ENCODE measurements at regions not wholly inside any gene's neighbourhood (a gene's known extent, or its start where the extent isn't known, plus 50 kb on each side); places are given as distances from the start of the nearest gene placed in this dataset.

- Histone ChIP-seq H3K4me1 (ENCODE audit: control insufficient read depth in 1 of 2, insufficient read depth in 2 of 2, low read length in 2 of 2) (no peaks in the 10 kb centered on the region), H3K27ac (ENCODE audit: low read depth, low read length) (no peak overlapping the region), H2AFZ (ENCODE audit: low read depth, low read length, poor library complexity, severe bottlenecking) (no peak overlapping the region), H3K4me2 (ENCODE audit: low read length) (no peak overlapping the region), H4K20me1 (ENCODE audit: insufficient read depth) (no peaks in the 10 kb centered on the region), H3K9ac (ENCODE audit: low read length) (no peak overlapping the region), H3K9me2 (ENCODE audit: insufficient read depth) (no peaks in the 10 kb centered on the region), H3K9me3 (ENCODE audit: control insufficient read depth in 1 of 2, insufficient read depth in 1 of 2, low read depth in 1 of 2, low read length in 2 of 2) (peaks cover 3 to 24% of the 10 kb centered on the region in 2 experiments; a peak in 2 of 4 replicates), H3K79me2 (ENCODE audit: insufficient read depth, low read length) (no peaks in the 10 kb centered on the region), H3K27me3 (ENCODE audit: insufficient read depth, low read length) (no peaks in the 10 kb centered on the region), H3K36me3 (ENCODE audit: control insufficient read depth in 1 of 2, insufficient read depth in 2 of 2, low read length in 2 of 2) (no peaks in the 10 kb centered on the region), H3K4me3 (replicated peaks in 1 of 2; ENCODE audit: low read depth in 1 of 2, low read length in 2 of 2) (no peak overlapping the region)
- POLR2A ChIA-PET = no interaction called here
- CTCF ChIA-PET = no interaction called here
- no TSS peak for BruUV-seq (replicated peaks)
- DNase-seq (ENCODE audit: low read depth, low spot score) (no peak), ATAC-seq (no peak)
- RAD21 ChIA-PET (ENCODE audit: low non-redundant PET in 1 of 2, low total read pairs in 2 of 2, uncharacterized antibody in 2 of 2, unreplicated experiment in 2 of 2) = no interaction called here
- intact Hi-C loops (cut with micrococcal nuclease) = no loop called here
- TF ChIP-seq POLR2A (IDR thresholded peaks at IDR 0.05; ENCODE audit: borderline replicate concordance, extremely low read depth, insufficient read depth, insufficient read length) (no peak), JUND (IDR thresholded peaks at IDR 0.05) (no peak), EZH2phosphoT487 (IDR thresholded peaks at IDR 0.05; ENCODE audit: borderline replicate concordance) (no peak), SRF (IDR thresholded peaks at IDR 0.05; ENCODE audit: low read depth) (no peak), EZH2 (IDR thresholded peaks at IDR 0.05) (no peak), ELF1 (IDR thresholded peaks at IDR 0.05; ENCODE audit: borderline replicate concordance, low read depth) (no peak), YY1 (IDR thresholded peaks at IDR 0.05; ENCODE audit: extremely low read depth, insufficient replicate concordance, low read depth, low read length) (no peak), FOSL1 (IDR thresholded peaks at IDR 0.05; ENCODE audit: low read depth) (no peak), POLR2AphosphoS5 (IDR thresholded peaks at IDR 0.05; ENCODE audit: low read depth, low read length) (no peak)
These were observed 123.9 kb downstream of the TUBA3C start for GRCh38 chr13:19057588-19058340.

GRCh38 chr13:19056984-19057490 is 124.6 kb downstream of the TUBA3C start:
- intact Hi-C loops (cut with micrococcal nuclease) = no loop called here
- Histone ChIP-seq H3K27me3 (ENCODE audit: insufficient read depth, low read length) (no peaks in the 10 kb centered on the region), H3K4me3 (replicated peaks in 1 of 2; ENCODE audit: low read depth in 1 of 2, low read length in 2 of 2) (no peak overlapping the region), H4K20me1 (ENCODE audit: insufficient read depth) (no peaks in the 10 kb centered on the region), H3K27ac (ENCODE audit: low read depth, low read length) (no peak overlapping the region), H3K4me1 (ENCODE audit: control insufficient read depth in 1 of 2, insufficient read depth in 2 of 2, low read length in 2 of 2) (no peaks in the 10 kb centered on the region), H3K4me2 (ENCODE audit: low read length) (no peak overlapping the region), H3K36me3 (ENCODE audit: control insufficient read depth in 1 of 2, insufficient read depth in 2 of 2, low read length in 2 of 2) (no peaks in the 10 kb centered on the region), H3K9me3 (ENCODE audit: control insufficient read depth in 1 of 2, insufficient read depth in 1 of 2, low read depth in 1 of 2, low read length in 2 of 2) (peaks cover 3 to 26% of the 10 kb centered on the region in 2 experiments; a peak in 2 of 4 replicates), H3K9me2 (ENCODE audit: insufficient read depth) (no peaks in the 10 kb centered on the region), H3K79me2 (ENCODE audit: insufficient read depth, low read length) (no peaks in the 10 kb centered on the region), H2AFZ (ENCODE audit: low read depth, low read length, poor library complexity, severe bottlenecking) (no peak overlapping the region), H3K9ac (ENCODE audit: low read length) (no peak overlapping the region)
- ChIA-PET POLR2A (no interaction called here), CTCF (no interaction called here), RAD21 (ENCODE audit: low non-redundant PET in 1 of 2, low total read pairs in 2 of 2, uncharacterized antibody in 2 of 2, unreplicated experiment in 2 of 2) (no interaction called here)
- DNase-seq (ENCODE audit: low read depth, low spot score) (no peak), ATAC-seq (no peak)
- no TSS peak for BruUV-seq (replicated peaks)
- TF ChIP-seq SP1 (IDR thresholded peaks at IDR 0.05; ENCODE audit: low read depth) = no peak
- TF ChIP-seq MAX (IDR thresholded peaks at IDR 0.05) = no peak
- no peak for TF ChIP-seq ZBTB33 (IDR thresholded peaks at IDR 0.05; ENCODE audit: extremely low read depth, insufficient replicate concordance, low read length)

Measured in HCT116 (cell line).